Nephron (organoid): ENCODE measurements at regions not wholly inside any gene's neighbourhood (a gene's known extent, or its start where the extent isn't known, plus 50 kb on each side); places are given as distances from the start of the nearest gene placed in this dataset.
A peak's percentile ranks its signal among the peaks of the same experiment; 100 is the strongest.

Experiments used
- H3K27ac Mint-ChIP-seq, 3 experiments: 2 replicates each; pipeline ENCODE4 v1.8.0; 2020; ENCODE audit warnings: mixed read lengths in 3 of 3, mild to moderate bottlenecking in 2 of 3, moderate library complexity in 1 of 3
- H3K27me3 Mint-ChIP-seq: 2 replicates; pipeline ENCODE4 v1.8.0; 2021; ENCODE audit warnings: low read depth, mild to moderate bottlenecking, moderate library complexity, mixed read lengths
- H3K36me3 Mint-ChIP-seq: 2 replicates; pipeline ENCODE4 v1.8.0; 2020; ENCODE audit warnings: low read depth, mixed read lengths
- H3K4me1 Mint-ChIP-seq: 2 replicates; pipeline ENCODE4 v1.8.0; 2020; ENCODE audit warnings: mixed read lengths
- H3K4me3 Mint-ChIP-seq, 3 experiments: 2 replicates each; pipeline ENCODE4 v1.8.0; 2020; ENCODE audit warnings: mild to moderate bottlenecking in 3 of 3, mixed read lengths in 3 of 3, moderate library complexity in 2 of 3
- H3K9me3 Mint-ChIP-seq: 2 replicates; pipeline ENCODE4 v1.8.0; 2020; ENCODE audit warnings: mixed read lengths
- TF ChIP-seq, protein P1 (sequence below), 3 experiments: fragments of 200-600 bp; sonication (generic); IDR thresholded peaks; one replicate each; pipeline ENCODE4 v1.5.0; 2021; ENCODE audit warnings: antibody characterized with exemption in 3 of 3; ENCODE audit not compliant: unreplicated experiment in 3 of 3

DNA sequence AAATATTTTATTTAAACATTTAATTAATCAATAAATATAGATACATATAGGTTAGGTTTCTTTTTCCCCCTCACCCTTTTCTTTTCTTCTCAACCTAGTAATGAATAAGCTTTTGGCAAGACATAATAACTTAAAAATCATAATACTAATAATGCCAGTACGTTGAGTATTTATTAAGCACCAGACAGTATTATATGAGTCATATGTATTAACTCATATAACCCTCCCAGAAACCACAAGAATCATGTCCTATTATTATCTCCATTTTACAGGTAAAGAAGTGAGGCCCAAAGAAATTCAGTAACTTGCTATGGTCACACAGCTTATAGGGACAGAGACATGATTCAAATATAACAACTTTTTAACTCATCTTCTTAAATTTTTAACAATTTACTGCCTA is 834.5 kb upstream of the ADGRL2 start:
- no peaks in the 10 kb centered on the region for H3K9me3 Mint-ChIP-seq
- H3K36me3 Mint-ChIP-seq: no peaks in the 10 kb centered on the region

DNA sequence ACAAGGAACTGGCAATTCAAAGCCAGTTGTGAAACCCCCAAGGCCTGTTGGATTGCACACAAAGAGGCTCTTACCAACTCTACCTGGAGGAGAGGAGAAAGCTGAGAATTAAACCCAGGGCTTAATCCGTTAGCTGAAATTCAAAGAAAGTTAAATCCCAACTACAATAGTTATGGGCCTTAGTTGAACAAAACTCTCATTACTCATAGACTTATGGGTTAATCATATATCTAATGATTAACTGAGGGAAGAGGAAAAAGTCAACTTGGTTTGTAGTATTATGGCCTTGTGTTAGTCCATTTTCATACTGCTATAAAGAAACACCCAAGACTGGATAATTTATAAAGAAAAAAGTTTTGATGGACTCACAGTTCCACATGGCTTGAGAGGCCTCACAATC is 838.2 kb upstream of the ADGRL2 start:
- TF ChIP-seq, protein P1, sequence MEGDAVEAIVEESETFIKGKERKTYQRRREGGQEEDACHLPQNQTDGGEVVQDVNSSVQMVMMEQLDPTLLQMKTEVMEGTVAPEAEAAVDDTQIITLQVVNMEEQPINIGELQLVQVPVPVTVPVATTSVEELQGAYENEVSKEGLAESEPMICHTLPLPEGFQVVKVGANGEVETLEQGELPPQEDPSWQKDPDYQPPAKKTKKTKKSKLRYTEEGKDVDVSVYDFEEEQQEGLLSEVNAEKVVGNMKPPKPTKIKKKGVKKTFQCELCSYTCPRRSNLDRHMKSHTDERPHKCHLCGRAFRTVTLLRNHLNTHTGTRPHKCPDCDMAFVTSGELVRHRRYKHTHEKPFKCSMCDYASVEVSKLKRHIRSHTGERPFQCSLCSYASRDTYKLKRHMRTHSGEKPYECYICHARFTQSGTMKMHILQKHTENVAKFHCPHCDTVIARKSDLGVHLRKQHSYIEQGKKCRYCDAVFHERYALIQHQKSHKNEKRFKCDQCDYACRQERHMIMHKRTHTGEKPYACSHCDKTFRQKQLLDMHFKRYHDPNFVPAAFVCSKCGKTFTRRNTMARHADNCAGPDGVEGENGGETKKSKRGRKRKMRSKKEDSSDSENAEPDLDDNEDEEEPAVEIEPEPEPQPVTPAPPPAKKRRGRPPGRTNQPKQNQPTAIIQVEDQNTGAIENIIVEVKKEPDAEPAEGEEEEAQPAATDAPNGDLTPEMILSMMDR (IDR thresholded peaks at IDR 0.05; ENCODE audit: unreplicated experiment in 3 of 3): no peak
- Mint-ChIP-seq H3K4me1 (no peaks in the 10 kb centered on the region), H3K9me3 (no peaks in the 10 kb centered on the region), H3K36me3 (no peaks in the 10 kb centered on the region), H3K4me3 (no peak overlapping the region), H3K27me3 (no peaks in the 10 kb centered on the region), H3K27ac (peak overlapping the region in 1 of 3 experiments; percentile 28)

More for the DNA sequence above, 834.5 kb upstream of the ADGRL2 start:
- Mint-ChIP-seq H3K27me3 (no peaks in the 10 kb centered on the region), H3K4me3 (no peak overlapping the region), H3K27ac (no peak overlapping the region), H3K4me1 (no peaks in the 10 kb centered on the region)
- TF ChIP-seq, protein P1 (IDR thresholded peaks at IDR 0.05; ENCODE audit: unreplicated experiment in 3 of 3): no peak

DNA sequence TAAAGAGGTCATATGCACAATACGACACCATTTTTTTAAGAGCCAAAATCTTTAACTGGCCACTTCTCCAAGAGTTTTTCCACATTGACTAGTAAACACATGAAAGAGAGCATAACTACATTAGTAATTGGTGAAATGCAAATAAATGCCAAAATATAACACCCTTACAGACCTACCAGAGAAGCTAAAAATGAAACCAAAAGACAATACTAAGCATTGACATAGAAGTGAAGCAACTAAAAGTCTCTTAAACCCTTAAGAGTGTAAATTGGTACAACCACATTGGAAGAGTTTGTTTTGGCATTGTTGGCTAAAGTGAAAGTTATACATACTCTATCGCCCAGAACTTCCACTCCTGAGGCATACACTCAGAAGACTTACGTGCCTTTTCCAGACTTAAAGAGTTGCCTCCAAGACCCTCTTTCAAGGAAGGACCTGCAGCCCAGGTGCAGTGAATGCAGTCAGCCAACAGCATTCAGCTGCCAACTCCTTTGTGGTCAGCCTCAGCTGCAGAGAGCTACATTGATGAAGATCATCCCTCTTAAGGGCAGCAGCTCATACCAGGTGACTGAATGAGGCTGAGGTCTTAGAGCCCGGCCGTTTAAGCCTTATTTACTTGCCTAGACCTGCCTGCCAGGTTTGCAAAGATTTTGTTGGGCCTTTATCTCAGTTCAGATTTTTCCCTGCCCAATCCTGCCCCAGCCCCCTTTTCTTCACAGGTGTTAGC is 839.1 kb upstream of the ADGRL2 start:
- TF ChIP-seq, protein P1 (IDR thresholded peaks at IDR 0.05; ENCODE audit: unreplicated experiment in 3 of 3): no peak
- Mint-ChIP-seq H3K4me3 (no peak overlapping the region), H3K9me3 (no peaks in the 10 kb centered on the region), H3K36me3 (no peaks in the 10 kb centered on the region), H3K27ac (no peak overlapping the region), H3K4me1 (no peaks in the 10 kb centered on the region), H3K27me3 (no peaks in the 10 kb centered on the region)

DNA sequence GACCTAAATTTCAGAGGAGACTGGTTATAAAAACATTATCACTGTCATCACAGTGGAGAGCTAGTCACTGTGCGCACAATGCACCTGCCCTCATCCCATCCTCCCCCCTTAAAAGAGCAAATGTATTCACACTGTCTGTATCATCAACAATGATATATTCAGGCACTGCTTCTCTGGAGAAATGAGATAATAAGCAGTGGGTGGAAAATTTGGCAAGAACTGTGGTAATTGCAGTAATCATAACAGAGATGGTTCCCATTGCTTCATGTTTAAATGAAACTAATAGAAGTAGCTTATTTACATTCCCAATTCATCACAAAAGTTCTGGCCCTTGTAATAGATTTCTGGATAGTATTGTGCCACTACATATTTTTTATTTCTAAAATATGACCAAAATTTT is 867.4 kb upstream of the ADGRL2 start:
- Mint-ChIP-seq H3K27me3 (no peaks in the 10 kb centered on the region), H3K36me3 (no peaks in the 10 kb centered on the region), H3K4me3 (no peak overlapping the region), H3K27ac (no peak overlapping the region), H3K9me3 (peaks cover 24% of the 10 kb centered on the region), H3K4me1 (no peaks in the 10 kb centered on the region)
- TF ChIP-seq, protein P1 (IDR thresholded peaks at IDR 0.05; ENCODE audit: unreplicated experiment in 3 of 3): no peak

DNA sequence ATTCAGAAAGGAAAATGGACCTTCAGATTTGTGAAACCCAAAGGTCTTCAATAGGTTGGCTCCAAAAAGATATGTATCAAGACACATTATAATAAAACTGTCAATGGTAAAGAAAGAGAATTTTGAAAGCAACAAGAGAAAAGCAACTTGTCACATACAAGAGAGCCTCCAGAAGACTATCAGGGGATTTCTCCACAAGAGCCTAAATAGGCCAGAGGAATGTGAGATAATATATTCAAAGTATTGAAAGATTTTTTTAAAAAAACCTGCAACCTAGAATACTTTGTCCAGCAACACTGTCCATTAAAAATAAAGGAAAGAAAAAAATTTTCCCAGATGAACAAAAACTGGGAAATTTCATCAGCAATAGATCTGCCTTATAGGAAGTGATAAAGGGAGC is 869.6 kb upstream of the ADGRL2 start:
- Mint-ChIP-seq H3K9me3 (peaks cover 24% of the 10 kb centered on the region), H3K4me1 (no peaks in the 10 kb centered on the region), H3K27ac (no peak overlapping the region), H3K4me3 (no peak overlapping the region), H3K36me3 (no peaks in the 10 kb centered on the region), H3K27me3 (no peaks in the 10 kb centered on the region)
- TF ChIP-seq, protein P1 (IDR thresholded peaks at IDR 0.05; ENCODE audit: unreplicated experiment in 3 of 3): no peak

DNA sequence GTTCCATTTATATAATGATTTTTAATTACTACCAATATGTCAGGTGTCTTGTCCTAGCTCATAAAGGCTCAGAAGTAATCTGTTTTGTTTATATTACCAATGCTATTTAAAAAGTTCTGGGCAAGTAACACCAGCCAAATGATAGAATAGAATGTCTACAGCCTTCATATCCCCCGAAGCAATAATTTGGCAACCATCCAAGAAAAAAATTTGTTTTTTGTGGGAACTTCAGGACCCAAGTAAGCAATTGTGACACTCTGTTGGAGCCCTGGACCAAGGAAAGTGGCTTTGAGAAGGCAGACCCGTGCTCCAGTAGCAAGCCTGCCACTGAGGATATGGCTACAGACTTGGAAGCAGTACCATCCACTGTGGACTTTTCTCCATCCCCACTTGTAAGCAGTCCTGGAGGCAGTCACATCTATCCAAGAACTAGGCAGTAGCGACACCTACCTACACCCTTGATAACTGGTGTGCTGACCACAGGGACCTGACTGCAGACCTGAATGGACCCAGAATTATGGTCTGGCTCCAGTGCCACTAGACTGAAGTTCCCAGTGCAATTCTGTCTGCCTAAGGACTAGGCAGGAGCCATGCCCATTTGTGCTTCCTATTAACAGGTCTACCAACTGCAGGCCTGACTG is 870.7 kb upstream of the ADGRL2 start:
- Mint-ChIP-seq H3K36me3 (no peaks in the 10 kb centered on the region), H3K4me1 (no peaks in the 10 kb centered on the region), H3K4me3 (no peak overlapping the region), H3K9me3 (peaks cover 24% of the 10 kb centered on the region), H3K27me3 (no peaks in the 10 kb centered on the region), H3K27ac (no peak overlapping the region)
- TF ChIP-seq, protein P1 (IDR thresholded peaks at IDR 0.05; ENCODE audit: unreplicated experiment in 3 of 3): no peak
